NCI-H748 (cell line): ENCODE measurements at regions not wholly inside any gene's neighbourhood (a gene's known extent, or its start where the extent isn't known, plus 50 kb on each side); places are given as distances from the start of the nearest gene placed in this dataset.

Source experiments
- DNase-seq: peaks from one replicate; lab custom pipeline; 2025; ENCODE audit not compliant: unreplicated experiment; lab: John Stamatoyannopoulos, UW

DNA sequence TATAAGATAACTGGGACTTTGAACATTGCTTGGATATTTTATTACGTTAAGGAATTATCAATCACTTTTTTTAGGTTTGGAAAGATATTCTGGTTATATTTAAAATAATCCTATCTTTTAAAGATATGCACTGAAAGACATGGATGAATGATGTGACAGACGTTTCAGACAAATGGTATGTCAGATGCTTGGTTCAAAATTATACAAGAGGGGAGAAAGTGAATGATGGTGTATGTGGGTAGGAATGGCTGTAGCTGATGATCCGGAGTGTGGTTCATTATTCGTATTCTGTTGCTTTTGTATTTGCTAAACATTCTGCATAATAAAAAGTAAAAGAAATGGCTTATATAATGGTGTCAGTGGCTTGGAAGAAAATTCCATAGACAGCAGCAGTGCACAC, 51.0 kb upstream of the SNRPB2 start:
- DNase-seq = no peak

DNA sequence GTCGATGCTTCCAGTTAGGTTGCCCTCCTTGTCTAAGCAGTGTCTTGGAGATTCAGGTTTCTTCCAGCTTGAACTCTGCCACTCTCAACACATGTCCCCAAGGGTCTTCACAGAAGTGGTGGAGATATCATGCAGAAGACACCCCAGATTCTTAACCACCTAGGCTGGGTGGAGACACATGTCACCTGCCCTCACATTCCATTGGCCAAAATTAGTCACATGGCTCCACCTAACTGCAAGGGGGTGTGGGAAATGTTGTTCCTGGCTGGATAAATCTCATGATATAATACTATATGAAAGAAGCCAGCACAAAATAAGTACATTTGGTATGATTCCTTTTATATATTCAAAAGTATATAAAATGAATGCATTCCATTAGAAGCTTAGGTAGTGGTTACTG, 52.9 kb upstream of the SNRPB2 start:
- DNase-seq = no peak

DNA sequence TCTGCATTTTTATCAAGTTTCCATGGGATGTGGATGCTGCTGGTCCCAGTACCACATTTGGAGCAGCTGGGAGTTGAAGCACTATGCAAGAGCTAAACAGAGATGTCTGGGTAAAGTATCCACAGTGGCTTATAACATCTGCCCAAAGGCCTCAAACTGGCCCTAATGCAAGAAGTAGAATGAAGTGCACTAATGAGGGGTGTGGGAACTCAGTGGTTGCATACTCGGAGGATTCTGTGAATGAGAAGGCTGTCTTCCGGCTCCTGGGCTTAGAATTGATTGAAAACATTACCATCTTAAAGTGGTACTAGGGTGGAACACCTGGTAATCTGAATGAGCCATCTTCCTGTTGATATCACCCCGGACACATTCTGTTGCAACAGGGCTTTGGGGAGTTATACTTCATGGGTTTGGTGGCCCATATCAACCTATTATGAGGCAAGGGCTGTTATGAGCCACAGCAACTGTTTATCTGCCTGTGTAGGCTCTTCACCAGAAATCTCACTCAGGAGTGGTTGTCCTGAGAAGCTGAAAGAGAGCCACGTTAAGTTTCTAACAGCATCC, 54.7 kb upstream of the SNRPB2 start:
- no peak for DNase-seq

DNA sequence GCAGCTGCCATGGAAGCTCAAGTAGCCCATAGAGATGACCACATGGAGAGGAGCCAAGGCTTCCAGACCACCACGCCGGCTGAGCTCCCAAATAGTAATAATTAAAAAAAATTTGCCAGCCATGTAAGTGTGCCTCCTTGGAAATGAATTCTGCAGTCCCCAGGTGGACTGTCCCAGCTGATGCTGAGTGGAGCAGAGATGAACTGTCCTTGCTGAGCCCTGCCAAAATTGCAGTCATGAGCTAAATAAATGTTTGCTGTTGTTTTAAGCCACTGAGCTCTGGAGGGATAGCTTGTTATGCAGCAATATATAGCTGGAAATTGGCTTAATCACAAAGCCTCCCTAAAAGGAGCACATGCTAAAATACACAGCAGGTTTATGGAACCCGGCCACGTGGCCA, 55.6 kb upstream of the SNRPB2 start:
- no peak for DNase-seq

DNA sequence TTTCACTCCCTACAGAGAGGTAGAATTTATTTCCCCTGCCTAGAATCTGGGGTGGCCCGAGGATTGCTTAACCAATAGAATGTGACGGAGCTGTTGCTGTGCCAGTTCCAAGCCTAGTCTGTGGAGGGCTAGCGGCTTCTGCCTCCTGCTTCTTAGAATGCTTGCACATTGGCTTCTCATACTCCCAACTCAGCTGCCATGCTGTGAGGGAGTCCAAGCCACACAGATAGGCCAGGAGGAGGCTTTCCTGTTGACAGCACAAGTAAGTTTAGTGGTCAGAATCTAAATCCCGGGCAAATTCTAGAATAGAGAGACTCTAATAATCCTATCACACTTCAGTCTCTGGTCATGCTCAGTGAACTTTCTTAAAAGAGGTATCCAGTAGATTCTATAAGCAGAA, 57.5 kb upstream of the SNRPB2 start:
- DNase-seq = no peak

DNA sequence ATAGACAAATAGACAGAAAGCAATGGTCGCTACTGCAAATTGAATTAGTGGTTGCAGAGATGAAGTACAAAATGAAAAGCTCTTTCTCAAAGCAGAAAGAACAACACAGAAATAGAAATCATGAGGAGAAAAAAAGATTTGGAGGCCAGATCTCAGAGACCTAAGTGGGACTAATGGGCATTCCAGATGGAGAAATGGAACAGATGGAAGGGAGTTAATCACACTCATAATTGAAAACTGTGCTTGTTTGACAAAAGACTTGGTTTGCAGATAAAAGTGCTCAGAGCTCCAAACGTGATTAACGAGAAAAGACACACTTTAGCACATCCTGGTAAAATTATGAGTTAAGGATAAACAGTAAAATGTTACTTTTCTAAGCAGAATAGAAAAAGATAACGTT, 58.1 kb upstream of the SNRPB2 start:
- no peak for DNase-seq

DNA sequence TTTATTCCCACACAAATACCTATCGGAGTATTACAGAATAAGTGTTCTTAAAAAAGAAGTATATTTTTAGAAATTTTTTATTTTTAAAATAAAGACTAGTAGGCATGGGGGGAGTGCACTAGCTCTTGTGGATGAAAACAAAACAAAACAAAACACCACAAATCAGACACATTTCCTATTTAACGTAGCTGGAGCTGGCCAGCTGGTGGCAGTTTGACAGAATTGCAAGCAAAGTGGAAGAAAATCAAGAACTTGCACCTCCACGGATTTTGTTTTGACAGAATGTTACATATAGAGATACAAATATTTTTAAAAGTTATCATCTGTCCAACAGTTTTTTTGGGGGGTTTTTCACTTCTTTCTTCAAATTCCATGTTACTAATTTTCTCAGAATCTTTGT, 63.6 kb upstream of the SNRPB2 start:
- DNase-seq = no peak

DNA sequence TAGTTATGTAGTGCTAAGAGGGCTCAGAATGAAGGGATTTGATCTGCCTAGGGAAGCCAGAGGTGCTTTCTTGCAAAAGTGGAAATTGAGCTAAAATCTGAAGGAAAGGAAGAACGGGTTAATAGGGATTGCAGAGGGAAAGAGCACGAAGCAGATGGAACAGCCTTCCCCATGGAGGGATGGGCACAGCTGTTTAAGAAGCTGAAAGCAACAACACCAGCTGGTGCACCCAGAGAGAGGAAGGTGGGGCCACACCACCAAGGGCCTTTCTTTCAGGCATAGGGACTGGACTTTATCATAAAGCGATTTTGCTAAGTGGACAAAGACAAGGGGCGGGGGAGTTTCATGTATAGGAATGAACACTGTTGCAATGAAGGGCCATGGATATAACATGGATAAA, 65.8 kb upstream of the SNRPB2 start:
- no peak for DNase-seq

DNA sequence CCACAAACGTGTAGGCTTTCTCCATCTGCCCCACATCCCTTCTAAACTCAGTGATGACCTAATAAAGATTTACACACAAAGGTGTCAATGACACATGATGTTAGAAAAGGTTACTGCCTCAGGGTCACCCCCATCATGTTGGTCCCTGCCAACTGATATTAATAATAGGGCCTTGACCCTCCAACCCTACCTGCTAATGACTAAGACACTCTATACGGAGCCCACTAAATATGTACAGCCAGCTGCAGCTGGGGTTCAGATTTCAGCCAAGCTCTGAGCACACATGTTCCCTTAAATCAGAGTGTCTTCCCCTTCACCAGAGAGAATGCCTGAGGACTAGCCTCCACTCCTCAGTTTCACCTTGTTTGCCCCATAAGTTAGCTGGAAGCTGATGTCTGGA, 67.4 kb upstream of the SNRPB2 start:
- no peak for DNase-seq

DNA sequence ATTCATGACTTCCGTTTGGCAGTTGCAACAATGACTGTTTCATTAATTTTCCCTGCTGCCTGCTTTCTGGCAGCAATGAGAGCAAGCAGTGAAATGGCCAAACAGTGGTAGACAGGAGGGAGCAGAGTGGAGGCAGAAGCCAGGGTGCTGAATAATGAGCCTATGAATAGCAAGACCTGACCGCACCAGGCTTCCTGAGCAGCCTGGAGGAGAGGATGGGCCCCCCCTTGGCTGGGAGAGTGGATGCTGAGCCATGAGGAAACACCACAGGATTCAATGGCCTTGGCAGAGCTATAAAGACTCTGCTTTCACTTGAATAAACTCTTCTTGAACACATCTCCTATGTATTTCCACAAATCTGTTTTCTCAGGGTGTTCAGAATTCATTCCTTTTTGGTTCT, 68.1 kb upstream of the SNRPB2 start:
- DNase-seq = no peak

DNA sequence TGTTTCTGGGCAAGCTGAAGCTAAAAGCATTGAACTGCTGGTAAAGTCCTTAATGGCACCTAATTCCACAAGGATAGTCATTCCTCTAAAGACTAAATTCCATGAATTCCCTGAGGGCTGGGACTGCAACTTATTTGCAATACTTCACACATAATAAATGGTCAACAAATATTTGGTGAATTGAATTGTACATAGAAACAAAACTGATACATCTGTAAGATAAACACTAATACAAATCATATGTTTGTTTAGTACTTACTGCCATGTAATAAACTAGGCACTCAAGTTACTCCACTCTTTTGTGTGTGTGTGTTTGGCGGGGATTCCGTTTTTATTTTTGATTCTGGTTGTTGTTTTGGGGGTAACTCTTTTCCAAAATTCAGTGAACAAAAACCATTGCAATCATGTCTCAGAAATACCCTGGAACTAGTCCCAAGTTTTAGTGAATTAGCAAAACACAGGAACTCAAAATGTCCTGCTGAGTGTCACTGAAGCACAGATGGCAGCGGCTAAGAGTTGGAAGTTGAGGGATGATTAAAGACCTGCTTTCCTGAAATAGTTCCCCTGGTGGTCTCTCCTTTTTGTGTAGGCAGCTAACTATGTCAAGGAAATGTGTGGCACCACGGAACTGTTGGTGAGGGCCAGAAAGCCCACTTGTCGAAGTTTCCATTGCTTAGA, 74.8 kb upstream of the SNRPB2 start:
- DNase-seq = peak; percentile 37

DNA sequence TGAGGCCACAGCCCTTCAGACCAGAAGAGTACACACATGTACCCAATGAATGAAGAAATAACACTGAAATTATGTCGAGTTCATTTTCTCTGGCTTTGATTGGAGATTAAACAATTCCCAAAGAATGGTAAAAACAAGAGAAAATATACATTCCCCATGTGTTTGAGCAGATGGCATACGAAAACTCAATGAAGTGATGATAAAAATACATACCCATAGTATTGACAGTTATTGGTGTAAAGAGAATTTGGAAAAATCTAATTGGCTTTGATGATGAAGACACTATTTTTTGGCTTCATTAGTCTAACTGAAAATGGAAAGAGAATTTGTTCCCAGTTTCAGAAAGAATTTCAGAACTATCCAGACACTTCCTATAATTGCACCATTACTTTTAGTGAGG, 76.6 kb upstream of the SNRPB2 start:
- DNase-seq = no peak

DNA sequence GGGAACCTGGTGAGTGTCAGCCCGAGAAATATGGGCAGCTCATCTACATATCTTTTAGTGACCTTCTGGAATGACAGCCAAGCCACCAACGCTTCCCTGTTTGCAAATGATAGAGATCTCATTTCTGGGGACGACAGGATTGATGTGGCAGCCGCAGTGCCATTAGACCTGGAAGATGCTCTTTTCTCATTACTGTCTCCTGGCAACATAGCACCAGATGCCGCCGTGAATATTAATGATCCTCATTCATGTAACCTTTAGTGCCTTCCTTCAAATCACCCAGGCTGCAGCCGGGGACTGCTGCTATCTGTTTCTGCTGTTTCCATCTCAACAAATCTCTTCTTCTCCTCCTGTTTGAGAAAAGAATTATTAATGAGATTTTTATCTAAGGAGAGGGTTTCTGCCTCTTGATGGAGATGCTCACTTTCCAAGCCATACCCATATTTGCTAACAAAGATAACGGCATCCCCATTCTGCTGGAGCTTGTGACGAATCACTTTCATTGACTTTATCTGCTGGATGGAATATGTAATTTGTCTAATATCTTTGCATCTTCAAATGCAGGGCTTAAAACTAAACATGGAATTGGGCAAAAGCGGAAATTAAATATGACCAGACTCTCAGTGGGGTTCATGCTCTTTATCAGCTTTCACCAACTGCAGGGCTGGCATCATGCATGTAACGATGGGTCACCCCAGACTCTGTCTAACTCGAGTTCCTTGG, 74.8 kb upstream of the KIF16B start:
- peak; percentile 27 for DNase-seq

DNA sequence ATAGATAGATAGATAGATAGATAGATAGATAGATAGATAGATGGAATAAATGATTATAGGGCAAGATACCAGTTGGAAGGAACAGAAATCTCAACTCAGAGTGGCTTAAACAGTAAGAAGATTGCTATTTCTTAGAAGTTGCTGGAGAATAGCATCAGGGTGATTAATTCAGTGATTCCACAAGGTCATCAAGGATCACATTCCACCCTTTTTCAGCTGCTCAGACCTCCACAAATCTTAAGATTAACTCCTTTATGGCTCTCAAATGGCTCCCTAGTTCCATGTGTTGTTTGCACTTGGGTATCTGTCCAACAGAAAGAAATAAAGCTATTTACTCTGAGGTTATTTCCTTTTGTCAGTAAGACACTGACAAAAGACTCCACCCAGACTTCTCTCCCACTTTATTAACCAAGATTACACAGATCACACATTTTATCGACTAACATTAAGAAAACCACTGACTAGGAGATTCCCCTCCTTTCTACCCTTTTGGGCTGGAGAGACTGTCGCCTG, 68.3 kb upstream of the KIF16B start:
- DNase-seq = no peak

DNA sequence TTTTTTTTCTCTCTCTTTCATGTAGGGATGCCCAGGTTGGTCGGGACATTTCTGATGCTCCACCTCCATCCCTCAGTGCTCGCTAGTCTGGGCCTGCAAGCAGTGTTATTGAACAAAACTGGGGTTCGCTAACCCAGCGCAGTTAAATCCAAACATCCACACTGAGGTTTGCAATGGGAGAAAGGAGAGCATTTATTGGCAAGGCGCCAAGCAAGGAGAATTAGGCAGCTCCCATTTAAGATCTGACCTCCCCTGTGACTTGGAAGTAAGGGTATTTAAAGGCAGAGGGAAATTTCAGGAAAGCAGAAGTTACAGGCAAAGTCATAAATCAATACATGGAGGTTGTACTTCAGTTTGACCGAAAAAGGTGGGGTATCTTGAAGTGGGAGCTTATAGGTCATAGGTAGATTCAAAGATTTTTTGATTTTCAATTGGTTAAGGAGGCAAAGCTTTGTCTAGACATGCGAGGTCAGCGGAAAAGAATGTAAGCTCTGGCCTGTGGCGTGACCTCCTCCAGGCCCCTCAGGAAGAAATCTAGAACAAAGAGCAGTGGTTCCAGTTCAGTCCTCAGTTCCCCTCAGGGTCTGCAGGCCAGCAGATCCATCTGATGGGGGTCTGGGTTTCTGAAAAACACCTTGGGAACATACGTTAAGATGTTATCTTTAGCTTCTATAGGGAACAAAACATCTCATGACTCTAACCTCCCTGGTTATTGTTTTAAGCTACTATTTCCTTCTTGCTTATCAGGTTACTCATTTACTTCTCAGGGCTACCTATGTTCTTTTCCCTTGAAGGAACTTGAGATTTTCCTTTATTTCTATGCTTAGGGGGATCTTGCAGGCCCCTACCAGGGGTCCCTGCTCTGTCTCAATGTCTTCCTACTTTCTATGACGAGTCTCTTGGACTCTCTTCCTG, 66.0 kb upstream of the KIF16B start:
- no peak for DNase-seq

DNA sequence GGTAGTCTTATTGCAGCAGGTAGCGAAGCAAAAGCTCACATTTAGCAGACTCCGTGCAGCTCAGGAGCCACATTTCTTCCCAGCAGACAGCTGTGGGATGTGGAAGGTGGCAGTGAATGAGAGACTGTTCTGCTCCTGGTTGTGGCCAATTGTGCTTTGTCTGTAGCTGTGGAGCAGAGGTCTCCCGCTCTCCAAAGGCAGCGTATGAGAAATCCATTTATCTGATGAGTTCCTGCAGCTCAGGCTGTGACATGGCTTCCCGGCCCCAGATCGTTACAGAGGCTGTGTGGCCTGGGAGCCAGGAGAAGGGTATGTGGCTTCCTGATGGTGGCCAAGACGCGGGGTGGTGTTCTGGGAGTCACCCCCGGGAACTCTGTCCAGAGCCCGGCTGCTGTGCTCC, 64.5 kb upstream of the KIF16B start:
- no peak for DNase-seq

DNA sequence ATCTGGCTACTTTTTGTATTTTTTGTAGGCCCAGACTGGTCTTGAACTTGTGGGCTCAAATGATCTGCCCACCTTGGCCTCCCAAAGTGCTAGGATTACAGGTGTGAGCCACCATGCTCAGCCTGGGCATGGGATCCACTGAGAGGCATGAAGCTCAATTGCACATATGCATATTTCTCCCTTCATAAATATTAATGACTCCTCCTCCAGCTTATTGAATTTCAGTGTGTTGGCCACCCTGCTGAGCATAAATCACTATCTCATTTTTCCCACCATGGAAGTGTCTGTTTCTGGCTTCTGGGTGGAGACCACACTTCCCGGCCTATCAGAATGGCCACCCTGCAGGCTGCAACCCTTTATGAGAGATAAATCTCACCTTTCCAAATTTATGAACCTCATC, 53.6 kb upstream of the KIF16B start:
- no peak for DNase-seq

DNA sequence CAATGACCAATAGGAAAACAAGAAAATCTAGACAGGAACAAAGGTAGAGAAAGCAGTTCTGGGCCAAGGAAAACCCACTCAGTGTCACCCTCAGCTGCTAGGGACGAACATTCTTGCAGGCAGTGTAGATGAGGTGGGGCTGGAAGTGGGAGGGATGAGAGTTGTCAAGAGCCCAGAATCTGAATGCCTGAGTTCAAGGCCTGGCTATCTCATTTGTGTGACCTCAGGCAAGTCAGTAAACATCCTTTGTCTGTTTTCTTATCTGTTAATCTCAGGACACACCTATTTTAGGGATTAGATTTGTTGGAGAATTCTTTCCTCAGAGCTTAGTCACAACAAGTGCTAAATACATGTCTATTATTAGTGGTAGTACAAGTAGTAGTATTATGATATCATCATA, 50.9 kb upstream of the KIF16B start:
- no peak for DNase-seq
